IMR-90 (cell line): ENCODE measurements at regions not wholly inside any gene's neighbourhood (a gene's known extent, or its start where the extent isn't known, plus 50 kb on each side); places are given as distances from the start of the nearest gene placed in this dataset.
"Not testable (repeated sequence)": the region's sequence is repeated elsewhere in the genome, so short reads cannot be mapped to it uniquely, and the experiment has no call there.

ENCODE experiments used
- ATAC-seq: fragments of 200-7000 bp; cut with Tn5 transposase; 2 replicates; pipeline ENCODE4 v1.9.1; 2020; ENCODE audit warnings: low read depth, mild to moderate bottlenecking, moderate library complexity
- BruUV-seq: library from RNA; stranded (reverse); fragments of 400-500 nt; replicated peaks from 2 replicates; lab custom pipeline; 2021; lab: Mats Ljungman, UMichigan
- CTCF ChIA-PET: fragments of 300-600 bp; formaldehyde crosslinking; extraction: SDS; loops from one replicate; lab custom pipeline; 2021; ENCODE audit warnings: antibody characterized with exemption; lab: Yijun Ruan, JAX
- POLR2A ChIA-PET: fragments of 300-600 bp; sonication (Branson Sonifier 250); formaldehyde crosslinking; loops from one replicate; lab custom pipeline; 2022; ENCODE audit warnings: antibody characterized with exemption; ENCODE audit not compliant: unreplicated experiment; lab: Charles Lee
- DNase-seq: peaks from one replicate; pipeline ENCODE4 v3.0.0; 2013
- H2AFZ ChIP-seq: replicated peaks from 2 replicates; pipeline ENCODE3; 2013; ENCODE audit warnings: low read length, mild to moderate bottlenecking; ENCODE audit not compliant: poor library complexity
- H2AK5ac ChIP-seq: 2 replicates; pipeline ENCODE4 v1.6.1; 2013; ENCODE audit warnings: low read depth, low read length, inconsistent platforms
- H2AK9ac ChIP-seq: replicated peaks from 2 replicates; pipeline ENCODE3; 2013; ENCODE audit warnings: mild to moderate bottlenecking, low read depth, low read length, moderate library complexity; ENCODE audit not compliant: poor library complexity
- H2BK120ac ChIP-seq: 2 replicates; pipeline ENCODE4 v1.6.1; 2013; ENCODE audit warnings: low read depth, low read length, inconsistent platforms
- H2BK15ac ChIP-seq: 3 replicates; pipeline ENCODE4 v1.6.1; 2013; ENCODE audit warnings: low read depth, low read length, inconsistent platforms
- H2BK20ac ChIP-seq: 2 replicates; pipeline ENCODE4 v1.6.1; 2013; ENCODE audit warnings: low read depth, mild to moderate bottlenecking, inconsistent platforms, low read length, moderate library complexity
- H2BK5ac ChIP-seq: 2 replicates; pipeline ENCODE4 v1.6.1; 2013; ENCODE audit warnings: mild to moderate bottlenecking, low read depth, low read length, inconsistent platforms; ENCODE audit not compliant: poor library complexity, severe bottlenecking
- H3K14ac ChIP-seq: replicated peaks from 2 replicates; pipeline ENCODE4 v1.6.1; 2013; ENCODE audit warnings: low read depth, low read length, inconsistent platforms
- H3K18ac ChIP-seq: 2 replicates; pipeline ENCODE4 v1.6.1; 2013; ENCODE audit warnings: low read depth, low read length, control low read depth
- H3K23ac ChIP-seq: 2 replicates; pipeline ENCODE4 v1.6.1; 2013; ENCODE audit warnings: low read depth, low read length, inconsistent platforms
- H3K27ac ChIP-seq: 2 replicates; pipeline ENCODE4 v1.5.1; 2013; ENCODE audit warnings: mild to moderate bottlenecking, control low read depth, low read length; ENCODE audit not compliant: insufficient read depth
- H3K27me3 ChIP-seq: 2 replicates; pipeline ENCODE4 v1.6.1; 2013; ENCODE audit warnings: low read length; ENCODE audit not compliant: control insufficient read depth, insufficient read depth
- H3K36me3 ChIP-seq: 2 replicates; pipeline ENCODE4 v1.6.1; 2013; ENCODE audit warnings: low read length, mixed read lengths; ENCODE audit not compliant: control insufficient read depth, insufficient read depth
- H3K4ac ChIP-seq: 2 replicates; pipeline ENCODE4 v1.6.1; 2013; ENCODE audit warnings: low read depth, low read length, inconsistent platforms
- H3K4me1 ChIP-seq: 2 replicates; pipeline ENCODE4 v1.6.1; 2013; ENCODE audit warnings: low read length, mixed read lengths; ENCODE audit not compliant: control insufficient read depth, insufficient read depth
- H3K4me2 ChIP-seq: 2 replicates; pipeline ENCODE4 v1.6.1; 2013; ENCODE audit warnings: low read depth, mild to moderate bottlenecking, control low read depth, low read length, moderate library complexity
- H3K4me3 ChIP-seq: 2 replicates; pipeline ENCODE4 v1.5.1; 2013; ENCODE audit warnings: low read depth, mild to moderate bottlenecking, control low read depth, low read length, moderate library complexity; ENCODE audit not compliant: insufficient read depth
- H3K56ac ChIP-seq: 2 replicates; pipeline ENCODE4 v1.6.1; 2013; ENCODE audit warnings: low read length, inconsistent platforms; ENCODE audit not compliant: insufficient read depth; ENCODE audit errors: extremely low read depth
- H3K79me1 ChIP-seq, 2 experiments: 2 replicates each; pipeline ENCODE4 v1.6.1; 2013; ENCODE audit warnings: low read length in 2 of 2, inconsistent platforms in 1 of 2, low read depth in 1 of 2
- H3K9ac ChIP-seq: 2 replicates; pipeline ENCODE4 v1.6.1; 2013; ENCODE audit warnings: low read depth, low read length, control low read depth
- H3K9me1 ChIP-seq: 2 replicates; pipeline ENCODE4 v1.6.1; 2013; ENCODE audit warnings: low read length, inconsistent platforms; ENCODE audit not compliant: insufficient read depth
- H3K9me3 ChIP-seq: 2 replicates; pipeline ENCODE4 v1.6.1; 2013; ENCODE audit warnings: low read length; ENCODE audit not compliant: control insufficient read depth, insufficient read depth
- H4K20me1 ChIP-seq: 2 replicates; pipeline ENCODE4 v1.6.1; 2013; ENCODE audit warnings: low read length, inconsistent platforms; ENCODE audit not compliant: insufficient read depth
- H4K5ac ChIP-seq: 2 replicates; pipeline ENCODE4 v1.6.1; 2013; ENCODE audit warnings: mild to moderate bottlenecking, low read depth, low read length, control low read depth
- H4K8ac ChIP-seq, 2 experiments: 2 replicates each; pipeline ENCODE4 v1.6.1; 2013; ENCODE audit warnings: low read depth in 2 of 2, low read length in 2 of 2, control low read depth in 1 of 2, inconsistent platforms in 1 of 2
- H4K91ac ChIP-seq: 2 replicates; pipeline ENCODE4 v1.6.1; 2013; ENCODE audit warnings: low read depth, low read length, inconsistent platforms; ENCODE audit not compliant: insufficient read depth
- WGBS, 2 experiments: methylation state at CpG; one replicate each; pipeline versions ENCODE4 v1.1.5 to v1.1.7; 2013; ENCODE audit warnings: missing lambda C conversion rate in 2 of 2; ENCODE audit not compliant: insufficient read length in 1 of 2; ENCODE audit errors: extremely low coverage in 2 of 2; 5-methylcytosine and 5-hydroxymethylcytosine counted together
- dilution Hi-C: fragments of 300-500 bp; cut with HindIII; formaldehyde crosslinking; loops from one replicate; pipeline ENCODE4 v1.14.3; 2018; ENCODE audit warnings: low sequenced_read_pairs; ENCODE audit not compliant: unreplicated experiment
- in situ Hi-C: fragments of 300-500 bp; cut with MboI; formaldehyde crosslinking; loops from 3 replicates; pipeline ENCODE4 v1.14.3; 2019; ENCODE audit warnings: low sequenced_read_pairs, inconsistent platforms, mixed read lengths
- intact Hi-C: fragments of 100-400 bp; cut with micrococcal nuclease; formaldehyde crosslinking; loops from 2 replicates; pipeline ENCODE4 v1.10.0; 2022

- CTCF ChIA-PET = interaction anchor here (0.6 kb wide), 1 partner anchor 11 kb away, joined by 3 read pairs; no protein-coding TSS in a partner anchor
- H3K9me3 ChIP-seq, H2BK5ac ChIP-seq, H3K27ac ChIP-seq, H3K4me1 ChIP-seq, H3K36me3 ChIP-seq, H4K20me1 ChIP-seq, H3K23ac ChIP-seq, H4K5ac ChIP-seq, H3K79me1 ChIP-seq, H4K91ac ChIP-seq, intact Hi-C loops, H2BK120ac ChIP-seq, H4K8ac ChIP-seq, H2AK5ac ChIP-seq, H3K4me2 ChIP-seq, H3K4me3 ChIP-seq, H3K14ac ChIP-seq, DNase-seq, H2AFZ ChIP-seq, H3K4ac ChIP-seq, in situ Hi-C loops, H2BK20ac ChIP-seq, H2AK9ac ChIP-seq, H3K27me3 ChIP-seq, BruUV-seq, H2BK15ac ChIP-seq, H3K9me1 ChIP-seq, H3K18ac ChIP-seq, ATAC-seq, H3K9ac ChIP-seq, H3K56ac ChIP-seq, dilution Hi-C loops: not testable (repeated sequence)
- POLR2A ChIA-PET = interaction anchor here (0.7 kb wide), 1 partner anchor 52 kb away, joined by 7 read pairs; no protein-coding TSS in a partner anchor
- WGBS, 2 experiments = no CpG with 5 or more reads among the region's 2 CpGs
Observed at GRCh38 chr10:90086606-90087190, 385.3 kb downstream of the KIF20B start.
